ENCODE measurements at regions not wholly inside any gene's neighbourhood (a gene's known extent, or its start where the extent isn't known, plus 50 kb on each side); places are given as distances from the start of the nearest gene placed in this dataset.

GRCh38 chr3:70738291-70738681 lies 425.8 kb upstream of the MDFIC2 start:
- H3K36me3 ChIP-seq (ENCODE audit: control insufficient read depth, insufficient read depth, low read length, severe bottlenecking) = no peaks in the 10 kb centered on the region
- no peaks in the 10 kb centered on the region for H3K27me3 ChIP-seq (replicated peaks; ENCODE audit: control insufficient read depth, insufficient read depth, low read length)
- H3K4me3 ChIP-seq (ENCODE audit: low read length) = no peak overlapping the region
- peaks cover 10% of the 10 kb centered on the region for H3K4me1 ChIP-seq (ENCODE audit: control insufficient read depth, insufficient read depth, low read length)
- H3K9ac ChIP-seq (ENCODE audit: low read length) = no peak overlapping the region
- no peaks in the 10 kb centered on the region for H3K9me3 ChIP-seq (ENCODE audit: control insufficient read depth, low read length)
- no peak for DNase-seq (ENCODE audit: low read depth)

- H3K4me1 ChIP-seq (ENCODE audit: control insufficient read depth, insufficient read depth, low read length) = peaks cover 10% of the 10 kb centered on the region
- H3K9me3 ChIP-seq (ENCODE audit: control insufficient read depth, low read length) = no peaks in the 10 kb centered on the region
- H3K36me3 ChIP-seq (ENCODE audit: control insufficient read depth, insufficient read depth, low read length, severe bottlenecking) = no peaks in the 10 kb centered on the region
- DNase-seq (ENCODE audit: low read depth) = no peak
- H3K9ac ChIP-seq (ENCODE audit: low read length) = no peak overlapping the region
- no peaks in the 10 kb centered on the region for H3K27me3 ChIP-seq (replicated peaks; ENCODE audit: control insufficient read depth, insufficient read depth, low read length)
- H3K4me3 ChIP-seq (ENCODE audit: low read length) = no peak overlapping the region
These were observed 425.3 kb upstream of the MDFIC2 start for GRCh38 chr3:70737666-70738290.

- Histone ChIP-seq H3K4me3 (ENCODE audit: low read length) (no peak overlapping the region), H3K27me3 (replicated peaks; ENCODE audit: control insufficient read depth, insufficient read depth, low read length) (no peaks in the 10 kb centered on the region), H3K36me3 (ENCODE audit: control insufficient read depth, insufficient read depth, low read length, severe bottlenecking) (no peaks in the 10 kb centered on the region), H3K9ac (ENCODE audit: low read length) (no peak overlapping the region), H3K4me1 (ENCODE audit: control insufficient read depth, insufficient read depth, low read length) (peaks cover 10% of the 10 kb centered on the region), H3K9me3 (ENCODE audit: control insufficient read depth, low read length) (no peaks in the 10 kb centered on the region)
- DNase-seq (ENCODE audit: low read depth) = peak; percentile 31
These were observed 423.6 kb upstream of the MDFIC2 start for GRCh38 chr3:70736009-70736408.

- Histone ChIP-seq H3K4me1 (ENCODE audit: control insufficient read depth, insufficient read depth, low read length) (peaks cover 10% of the 10 kb centered on the region), H3K9me3 (ENCODE audit: control insufficient read depth, low read length) (no peaks in the 10 kb centered on the region), H3K27me3 (replicated peaks; ENCODE audit: control insufficient read depth, insufficient read depth, low read length) (no peaks in the 10 kb centered on the region), H3K4me3 (ENCODE audit: low read length) (no peak overlapping the region), H3K36me3 (ENCODE audit: control insufficient read depth, insufficient read depth, low read length, severe bottlenecking) (no peaks in the 10 kb centered on the region), H3K9ac (ENCODE audit: low read length) (no peak overlapping the region)
- no peak for DNase-seq (ENCODE audit: low read depth)
These were observed 422.3 kb upstream of the MDFIC2 start for GRCh38 chr3:70734756-70735155.

- H3K36me3 ChIP-seq (ENCODE audit: control insufficient read depth, insufficient read depth, low read length, severe bottlenecking) = no peaks in the 10 kb centered on the region
- no peak overlapping the region for H3K4me3 ChIP-seq (ENCODE audit: low read length)
- peaks cover 5% of the 10 kb centered on the region for H3K4me1 ChIP-seq (ENCODE audit: control insufficient read depth, insufficient read depth, low read length)
- no peak overlapping the region for H3K9ac ChIP-seq (ENCODE audit: low read length)
- no peaks in the 10 kb centered on the region for H3K9me3 ChIP-seq (ENCODE audit: control insufficient read depth, low read length)
- DNase-seq (ENCODE audit: low read depth) = no peak
- H3K27me3 ChIP-seq (replicated peaks; ENCODE audit: control insufficient read depth, insufficient read depth, low read length) = no peaks in the 10 kb centered on the region
These were observed 418.6 kb upstream of the MDFIC2 start for GRCh38 chr3:70731046-70731445.

GRCh38 chr3:70729845-70730244 lies 417.4 kb upstream of the MDFIC2 start:
- Histone ChIP-seq H3K36me3 (ENCODE audit: control insufficient read depth, insufficient read depth, low read length, severe bottlenecking) (no peaks in the 10 kb centered on the region), H3K27me3 (replicated peaks; ENCODE audit: control insufficient read depth, insufficient read depth, low read length) (no peaks in the 10 kb centered on the region), H3K9ac (ENCODE audit: low read length) (no peak overlapping the region), H3K4me3 (ENCODE audit: low read length) (no peak overlapping the region), H3K4me1 (ENCODE audit: control insufficient read depth, insufficient read depth, low read length) (no peaks in the 10 kb centered on the region), H3K9me3 (ENCODE audit: control insufficient read depth, low read length) (no peaks in the 10 kb centered on the region)
- DNase-seq (ENCODE audit: low read depth) = peak; percentile 48

- peak; percentile 60 for DNase-seq (ENCODE audit: low read depth)
- Histone ChIP-seq H3K9ac (ENCODE audit: low read length) (no peak overlapping the region), H3K4me1 (ENCODE audit: control insufficient read depth, insufficient read depth, low read length) (no peaks in the 10 kb centered on the region), H3K27me3 (replicated peaks; ENCODE audit: control insufficient read depth, insufficient read depth, low read length) (no peaks in the 10 kb centered on the region), H3K9me3 (ENCODE audit: control insufficient read depth, low read length) (no peaks in the 10 kb centered on the region), H3K4me3 (ENCODE audit: low read length) (no peak overlapping the region), H3K36me3 (ENCODE audit: control insufficient read depth, insufficient read depth, low read length, severe bottlenecking) (no peaks in the 10 kb centered on the region)
These were observed 415.9 kb upstream of the MDFIC2 start for GRCh38 chr3:70728311-70728710.

GRCh38 chr3:70726961-70727360 lies 414.5 kb upstream of the MDFIC2 start:
- Histone ChIP-seq H3K27me3 (replicated peaks; ENCODE audit: control insufficient read depth, insufficient read depth, low read length) (no peaks in the 10 kb centered on the region), H3K9ac (ENCODE audit: low read length) (no peak overlapping the region), H3K4me3 (ENCODE audit: low read length) (no peak overlapping the region), H3K4me1 (ENCODE audit: control insufficient read depth, insufficient read depth, low read length) (no peaks in the 10 kb centered on the region), H3K36me3 (ENCODE audit: control insufficient read depth, insufficient read depth, low read length, severe bottlenecking) (no peaks in the 10 kb centered on the region), H3K9me3 (ENCODE audit: control insufficient read depth, low read length) (no peaks in the 10 kb centered on the region)
- DNase-seq (ENCODE audit: low read depth) = peak; percentile 35

GRCh38 chr3:70726096-70726938 lies 413.9 kb upstream of the MDFIC2 start:
- H3K27me3 ChIP-seq (replicated peaks; ENCODE audit: control insufficient read depth, insufficient read depth, low read length) = no peaks in the 10 kb centered on the region
- no peaks in the 10 kb centered on the region for H3K4me1 ChIP-seq (ENCODE audit: control insufficient read depth, insufficient read depth, low read length)
- H3K9ac ChIP-seq (ENCODE audit: low read length) = no peak overlapping the region
- H3K4me3 ChIP-seq (ENCODE audit: low read length) = no peak overlapping the region
- H3K9me3 ChIP-seq (ENCODE audit: control insufficient read depth, low read length) = no peaks in the 10 kb centered on the region
- DNase-seq (ENCODE audit: low read depth) = peak; percentile 4
- H3K36me3 ChIP-seq (ENCODE audit: control insufficient read depth, insufficient read depth, low read length, severe bottlenecking) = no peaks in the 10 kb centered on the region

- Histone ChIP-seq H3K9me3 (ENCODE audit: control insufficient read depth, low read length) (no peaks in the 10 kb centered on the region), H3K36me3 (ENCODE audit: control insufficient read depth, insufficient read depth, low read length, severe bottlenecking) (no peaks in the 10 kb centered on the region), H3K4me3 (ENCODE audit: low read length) (no peak overlapping the region), H3K9ac (ENCODE audit: low read length) (no peak overlapping the region), H3K4me1 (ENCODE audit: control insufficient read depth, insufficient read depth, low read length) (peaks cover 6% of the 10 kb centered on the region), H3K27me3 (replicated peaks; ENCODE audit: control insufficient read depth, insufficient read depth, low read length) (no peaks in the 10 kb centered on the region)
- DNase-seq (ENCODE audit: low read depth) = no peak
These were observed 409.6 kb upstream of the MDFIC2 start for GRCh38 chr3:70722018-70722417.

GRCh38 chr3:70716832-70717231 lies 404.4 kb upstream of the MDFIC2 start:
- Histone ChIP-seq H3K4me1 (ENCODE audit: control insufficient read depth, insufficient read depth, low read length) (peaks cover 6% of the 10 kb centered on the region), H3K27me3 (replicated peaks; ENCODE audit: control insufficient read depth, insufficient read depth, low read length) (no peaks in the 10 kb centered on the region), H3K9ac (ENCODE audit: low read length) (no peak overlapping the region), H3K36me3 (ENCODE audit: control insufficient read depth, insufficient read depth, low read length, severe bottlenecking) (no peaks in the 10 kb centered on the region), H3K9me3 (ENCODE audit: control insufficient read depth, low read length) (peaks cover 12% of the 10 kb centered on the region), H3K4me3 (ENCODE audit: low read length) (no peak overlapping the region)
- DNase-seq (ENCODE audit: low read depth) = peak; percentile 69

All from adipocyte (in vitro differentiated cells).